Rectal smooth muscle tissue (tissue), 1 donor: ENCODE measurements at regions not wholly inside any gene's neighbourhood (a gene's known extent, or its start where the extent isn't known, plus 50 kb on each side); places are given as distances from the start of the nearest gene placed in this dataset.

Experiments
- H3K27ac ChIP-seq: one replicate; pipeline ENCODE4 v1.7.0; 2013; ENCODE audit warnings: low read depth, low read length, inconsistent platforms
- H3K27me3 ChIP-seq: one replicate; pipeline ENCODE4 v1.7.0; 2013; ENCODE audit warnings: low read length; ENCODE audit not compliant: control insufficient read depth, insufficient read depth
- H3K36me3 ChIP-seq: one replicate; pipeline ENCODE4 v1.7.0; 2013; ENCODE audit warnings: low read length; ENCODE audit not compliant: control insufficient read depth, insufficient read depth
- H3K4me1 ChIP-seq: one replicate; pipeline ENCODE4 v1.7.0; 2013; ENCODE audit warnings: low read length; ENCODE audit not compliant: control insufficient read depth, insufficient read depth
- H3K4me3 ChIP-seq: one replicate; pipeline ENCODE4 v1.7.0; 2013; ENCODE audit warnings: low read length
- H3K9ac ChIP-seq: one replicate; pipeline ENCODE4 v1.7.0; 2013; ENCODE audit warnings: low read length

DNA sequence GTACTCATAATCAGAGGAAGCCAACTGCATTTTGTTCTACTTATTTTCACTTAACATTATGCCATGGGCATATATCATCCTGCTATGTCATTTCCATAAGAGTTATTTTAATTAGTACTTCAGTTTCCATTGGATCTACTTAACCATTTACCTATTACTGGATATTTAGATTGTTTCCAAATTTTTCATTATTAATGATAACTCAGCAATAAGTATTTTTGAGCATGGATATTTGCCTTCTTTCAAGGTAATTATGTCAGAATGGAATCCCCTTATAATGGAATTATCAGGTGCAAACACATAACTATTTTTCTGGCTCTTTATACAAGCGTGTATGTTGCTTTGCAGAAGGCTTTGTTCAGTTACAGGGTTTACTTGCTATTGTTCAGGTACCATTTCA is 126.6 kb downstream of the RDH14 start:
- H3K27ac ChIP-seq = peak overlapping the region; percentile 68
- no peaks in the 10 kb centered on the region for H3K36me3 ChIP-seq
- H3K4me3 ChIP-seq = no peak overlapping the region
- H3K9ac ChIP-seq = no peak overlapping the region
- no peaks in the 10 kb centered on the region for H3K27me3 ChIP-seq
- H3K4me1 ChIP-seq = peaks cover 14% of the 10 kb centered on the region

DNA sequence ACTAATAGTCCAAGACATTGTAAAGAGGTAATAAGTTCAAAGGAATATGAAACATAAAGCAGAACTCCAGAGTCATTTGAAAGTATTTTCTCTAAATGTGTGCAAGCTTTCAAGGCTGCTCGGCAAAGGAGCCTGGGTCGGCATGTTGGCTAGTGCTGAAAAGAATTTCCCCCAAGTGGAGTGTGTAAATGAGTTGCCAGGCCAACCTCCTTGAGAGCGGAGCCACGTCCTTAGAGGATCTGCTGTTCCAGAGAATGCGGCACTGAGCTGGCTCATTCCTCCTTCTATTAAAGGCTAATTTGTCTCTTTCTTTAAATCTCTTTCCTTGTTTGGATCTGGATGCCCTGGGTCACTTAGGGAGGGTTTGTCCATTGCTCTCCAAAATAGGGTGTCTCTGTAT is 127.5 kb downstream of the RDH14 start:
- Histone ChIP-seq H3K9ac (no peak overlapping the region), H3K4me1 (peaks cover 14% of the 10 kb centered on the region), H3K36me3 (no peaks in the 10 kb centered on the region), H3K27ac (peak overlapping the region; percentile 68), H3K4me3 (no peak overlapping the region), H3K27me3 (no peaks in the 10 kb centered on the region)

DNA sequence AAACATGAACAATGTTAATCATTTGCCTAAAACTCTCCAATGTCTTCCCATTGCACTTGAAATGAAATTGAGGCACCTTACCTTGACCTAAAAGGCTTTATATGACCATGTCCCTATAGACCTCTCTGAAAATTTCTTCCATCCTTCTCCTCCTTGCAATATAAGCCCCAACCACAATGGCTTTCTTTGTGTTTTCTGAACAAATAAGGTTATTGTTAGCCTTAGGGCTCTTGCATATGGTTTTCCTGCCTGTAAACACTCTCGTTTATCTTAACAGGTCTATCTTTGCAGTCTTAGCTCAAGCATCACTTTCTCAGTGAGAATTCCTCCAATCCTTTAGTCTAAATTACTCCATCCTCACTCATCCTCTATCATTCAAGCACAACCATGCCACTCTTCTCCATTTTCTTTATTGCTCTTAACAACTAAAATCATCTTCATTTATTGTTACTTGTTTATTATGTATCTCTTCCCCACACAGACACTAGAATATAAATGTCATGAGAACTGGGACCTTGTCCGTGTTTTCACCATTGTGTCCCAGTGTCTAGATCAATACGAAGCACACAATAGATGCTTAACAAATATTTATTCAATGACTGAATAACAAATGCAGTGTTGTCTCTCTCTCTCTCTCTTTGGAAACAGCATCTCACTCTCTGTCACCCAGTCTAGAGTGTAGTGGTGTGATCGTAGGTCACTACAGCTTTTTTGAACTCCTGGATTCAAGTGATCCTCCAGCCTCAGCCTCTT is 129.3 kb downstream of the RDH14 start:
- no peaks in the 10 kb centered on the region for H3K27me3 ChIP-seq
- no peaks in the 10 kb centered on the region for H3K36me3 ChIP-seq
- peaks cover 14% of the 10 kb centered on the region for H3K4me1 ChIP-seq
- no peak overlapping the region for H3K27ac ChIP-seq
- H3K4me3 ChIP-seq = no peak overlapping the region
- H3K9ac ChIP-seq = no peak overlapping the region

DNA sequence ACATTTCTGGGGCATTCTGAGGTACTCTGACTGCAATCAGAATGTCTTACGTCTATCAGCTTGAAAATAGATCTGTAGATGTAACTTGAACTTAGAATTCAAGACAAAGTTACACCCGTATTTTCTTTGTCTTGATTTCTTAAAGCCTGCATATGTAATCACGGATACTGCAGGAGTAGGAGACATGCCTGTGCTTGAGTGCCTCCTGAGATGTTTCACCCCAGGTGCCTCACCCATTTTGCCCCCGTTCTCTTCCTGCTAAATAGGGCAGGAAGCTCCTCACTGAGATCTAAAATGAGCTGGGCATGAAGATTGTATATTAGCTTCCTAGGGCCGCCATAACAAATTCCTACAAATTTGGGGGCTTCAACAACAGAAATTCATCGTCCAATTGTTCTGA is 131.9 kb downstream of the RDH14 start:
- Histone ChIP-seq H3K4me1 (peaks cover 7% of the 10 kb centered on the region), H3K27me3 (no peaks in the 10 kb centered on the region)

GRCh38 chr2:18427762-18428161 is 132.7 kb downstream of the RDH14 start:
- Histone ChIP-seq H3K27ac (no peak overlapping the region), H3K9ac (no peak overlapping the region), H3K4me3 (no peak overlapping the region), H3K4me1 (peaks cover 5% of the 10 kb centered on the region), H3K36me3 (no peaks in the 10 kb centered on the region), H3K27me3 (no peaks in the 10 kb centered on the region)

More for the DNA sequence above, 131.9 kb downstream of the RDH14 start:
- Histone ChIP-seq H3K27ac (no peak overlapping the region), H3K4me3 (no peak overlapping the region), H3K9ac (no peak overlapping the region), H3K36me3 (no peaks in the 10 kb centered on the region)

DNA sequence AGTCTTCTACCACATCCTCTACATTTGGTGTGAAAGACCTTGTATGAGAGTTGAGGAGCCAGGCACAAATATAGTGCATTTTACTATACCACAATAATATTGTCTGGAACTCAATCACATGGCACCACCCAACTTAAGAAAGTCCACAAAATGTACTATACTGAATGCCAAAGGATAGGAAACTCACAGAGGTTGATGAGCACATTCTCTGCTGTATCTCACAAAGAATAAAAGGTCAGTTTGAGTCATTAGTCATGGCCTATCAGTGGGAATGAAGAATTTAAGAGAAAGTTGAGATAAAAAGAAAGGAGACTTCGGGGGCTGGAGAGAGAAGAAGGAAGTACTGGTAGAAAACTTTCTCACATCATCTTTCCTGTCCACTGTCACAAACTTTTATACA is 134.3 kb downstream of the RDH14 start:
- no peaks in the 10 kb centered on the region for H3K36me3 ChIP-seq
- no peak overlapping the region for H3K27ac ChIP-seq
- no peaks in the 10 kb centered on the region for H3K4me1 ChIP-seq
- no peak overlapping the region for H3K9ac ChIP-seq
- no peaks in the 10 kb centered on the region for H3K27me3 ChIP-seq
- no peak overlapping the region for H3K4me3 ChIP-seq

GRCh38 chr2:18425210-18425703 is 135.2 kb downstream of the RDH14 start:
- H3K27ac ChIP-seq = no peak overlapping the region
- no peaks in the 10 kb centered on the region for H3K4me1 ChIP-seq
- no peak overlapping the region for H3K4me3 ChIP-seq
- H3K36me3 ChIP-seq = no peaks in the 10 kb centered on the region
- no peak overlapping the region for H3K9ac ChIP-seq
- no peaks in the 10 kb centered on the region for H3K27me3 ChIP-seq

- no peaks in the 10 kb centered on the region for H3K4me1 ChIP-seq
- no peaks in the 10 kb centered on the region for H3K27me3 ChIP-seq
- H3K27ac ChIP-seq = no peak overlapping the region
- no peaks in the 10 kb centered on the region for H3K36me3 ChIP-seq
- H3K9ac ChIP-seq = no peak overlapping the region
- no peak overlapping the region for H3K4me3 ChIP-seq
Measured at GRCh38 chr2:18423636-18424035, 136.8 kb downstream of the RDH14 start.

DNA sequence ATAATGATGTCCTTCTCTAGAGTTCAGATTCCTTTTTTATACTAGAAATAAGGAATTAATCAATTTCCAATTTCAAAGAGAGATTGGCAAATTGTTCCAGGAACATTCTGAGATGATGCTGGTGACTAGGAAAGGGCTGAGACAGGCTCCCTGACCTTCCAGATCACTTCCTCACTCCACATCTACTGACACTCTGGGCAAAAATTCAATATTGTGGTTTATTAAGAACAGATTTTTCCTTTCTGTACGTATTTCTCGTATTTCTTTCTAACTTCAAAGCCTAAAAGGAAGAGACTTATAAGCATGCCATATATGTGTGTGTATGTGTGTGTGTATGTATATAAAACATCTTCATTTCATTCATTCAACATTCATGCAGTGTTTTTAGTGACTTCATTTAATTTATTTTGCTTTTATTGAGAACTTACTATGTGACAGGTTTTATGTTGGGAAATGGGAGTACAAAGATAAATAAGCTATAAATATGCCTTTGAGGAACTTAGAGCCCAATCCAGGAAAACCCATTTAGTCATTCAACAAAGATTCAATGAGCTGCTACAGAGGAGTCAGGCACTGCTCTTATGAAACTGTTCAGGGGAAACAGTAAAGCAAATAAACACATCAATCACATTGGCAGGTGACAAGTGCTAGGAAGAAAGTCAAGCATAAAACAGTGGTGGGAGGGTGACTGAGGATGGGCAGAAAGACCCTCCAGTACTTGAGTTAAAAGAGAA is 137.9 kb downstream of the RDH14 start:
- H3K9ac ChIP-seq = no peak overlapping the region
- no peaks in the 10 kb centered on the region for H3K4me1 ChIP-seq
- H3K36me3 ChIP-seq = no peaks in the 10 kb centered on the region
- no peaks in the 10 kb centered on the region for H3K27me3 ChIP-seq
- no peak overlapping the region for H3K4me3 ChIP-seq
- H3K27ac ChIP-seq = no peak overlapping the region

- Histone ChIP-seq H3K9ac (no peak overlapping the region), H3K36me3 (no peaks in the 10 kb centered on the region), H3K4me1 (no peaks in the 10 kb centered on the region), H3K27ac (peak overlapping the region; percentile 24), H3K4me3 (no peak overlapping the region), H3K27me3 (no peaks in the 10 kb centered on the region)
Measured at GRCh38 chr2:18413676-18414396, 146.6 kb downstream of the RDH14 start.

- H3K27me3 ChIP-seq = no peaks in the 10 kb centered on the region
- H3K4me1 ChIP-seq = no peaks in the 10 kb centered on the region
- H3K4me3 ChIP-seq = no peak overlapping the region
- H3K36me3 ChIP-seq = no peaks in the 10 kb centered on the region
- H3K27ac ChIP-seq = no peak overlapping the region
- H3K9ac ChIP-seq = no peak overlapping the region
Measured at GRCh38 chr2:18412980-18413675, 147.3 kb downstream of the RDH14 start.

- H3K4me3 ChIP-seq = no peak overlapping the region
- no peaks in the 10 kb centered on the region for H3K27me3 ChIP-seq
- H3K36me3 ChIP-seq = no peaks in the 10 kb centered on the region
- H3K9ac ChIP-seq = no peak overlapping the region
- no peak overlapping the region for H3K27ac ChIP-seq
- H3K4me1 ChIP-seq = no peaks in the 10 kb centered on the region
Measured at GRCh38 chr2:18411626-18412025, 148.8 kb downstream of the RDH14 start.
